Trophoblast cell (in vitro differentiated cells and primary cell): ENCODE measurements at regions not wholly inside any gene's neighbourhood (a gene's known extent, or its start where the extent isn't known, plus 50 kb on each side); places are given as distances from the start of the nearest gene placed in this dataset.

Source experiments
- DNase-seq, 2 donors: peaks; one replicate each; pipeline ENCODE4 v3.0.0-alpha.2; 2016
- H2AFZ ChIP-seq: 2 replicates; pipeline ENCODE4 v1.6.1; 2013; ENCODE audit warnings: low read length, moderate library complexity, mild to moderate bottlenecking; ENCODE audit not compliant: insufficient read depth, poor library complexity
- H2AK5ac ChIP-seq: 2 replicates; pipeline ENCODE4 v1.6.1; 2013; ENCODE audit warnings: mild to moderate bottlenecking, low read length
- H2BK120ac ChIP-seq: 2 replicates; pipeline ENCODE4 v1.6.1; 2013; ENCODE audit warnings: low read length, mild to moderate bottlenecking, moderate library complexity; ENCODE audit not compliant: insufficient read depth, poor library complexity
- H2BK12ac ChIP-seq: 2 replicates; pipeline ENCODE4 v1.6.1; 2013; ENCODE audit warnings: mild to moderate bottlenecking, low read length, moderate library complexity
- H2BK5ac ChIP-seq: 2 replicates; pipeline ENCODE4 v1.6.1; 2013; ENCODE audit warnings: low read length, low read depth, moderate library complexity, mild to moderate bottlenecking; ENCODE audit not compliant: poor library complexity
- H3K14ac ChIP-seq: 2 replicates; pipeline ENCODE4 v1.6.1; 2013; ENCODE audit warnings: mild to moderate bottlenecking, low read length
- H3K18ac ChIP-seq: 2 replicates; pipeline ENCODE4 v1.6.1; 2013; ENCODE audit warnings: mild to moderate bottlenecking, low read length
- H3K23ac ChIP-seq: 2 replicates; pipeline ENCODE4 v1.6.1; 2013; ENCODE audit warnings: low read length
- H3K27ac ChIP-seq: 2 replicates; pipeline ENCODE4 v1.5.1; 2013; ENCODE audit warnings: low read depth, mild to moderate bottlenecking, inconsistent platforms, low read length, moderate library complexity
- H3K27me3 ChIP-seq: 2 replicates; pipeline ENCODE4 v1.6.1; 2013; ENCODE audit warnings: inconsistent platforms, mild to moderate bottlenecking, low read length, moderate library complexity; ENCODE audit not compliant: insufficient read depth
- H3K36me3 ChIP-seq, 2 experiments: 1 replicate in 1 of 2; 2 replicates in 1 of 2; pipeline ENCODE4 v1.6.1; 2013; ENCODE audit warnings: low read length in 2 of 2, mild to moderate bottlenecking in 2 of 2, moderate library complexity in 1 of 2; ENCODE audit not compliant: insufficient read depth in 2 of 2, control insufficient read depth in 1 of 2
- H3K4ac ChIP-seq: 2 replicates; pipeline ENCODE4 v1.6.1; 2013; ENCODE audit warnings: low read depth, mild to moderate bottlenecking, low read length, moderate library complexity
- H3K4me1 ChIP-seq, 2 experiments: 1 replicate in 1 of 2; 2 replicates in 1 of 2; pipeline ENCODE4 v1.6.1; 2013; ENCODE audit warnings: low read length in 2 of 2, mild to moderate bottlenecking in 2 of 2, moderate library complexity in 1 of 2; ENCODE audit not compliant: insufficient read depth in 2 of 2, control insufficient read depth in 1 of 2
- H3K4me2 ChIP-seq: 2 replicates; pipeline ENCODE4 v1.6.1; 2013; ENCODE audit warnings: inconsistent platforms, mild to moderate bottlenecking, low read length, moderate library complexity
- H3K4me3 ChIP-seq: 2 replicates; pipeline ENCODE4 v1.5.1; 2013; ENCODE audit warnings: mild to moderate bottlenecking, low read depth, low read length, inconsistent platforms
- H3K79me1 ChIP-seq: one replicate; pipeline ENCODE4 v1.6.1; 2013; ENCODE audit warnings: low read length
- H3K79me2 ChIP-seq: 2 replicates; pipeline ENCODE4 v1.6.1; 2013; ENCODE audit warnings: low read length, mild to moderate bottlenecking; ENCODE audit not compliant: control insufficient read depth, insufficient read depth, poor library complexity
- H3K9ac ChIP-seq: 2 replicates; pipeline ENCODE4 v1.6.1; 2013; ENCODE audit warnings: mild to moderate bottlenecking, low read length
- H3K9me3 ChIP-seq: 2 replicates; pipeline ENCODE4 v1.6.1; 2013; ENCODE audit warnings: low read depth, mild to moderate bottlenecking, control low read depth, inconsistent platforms, low read length; ENCODE audit not compliant: insufficient read depth
- H4K12ac ChIP-seq: 2 replicates; pipeline ENCODE4 v1.6.1; 2013; ENCODE audit warnings: low read depth, mild to moderate bottlenecking, low read length, moderate library complexity
- H4K8ac ChIP-seq: 2 replicates; pipeline ENCODE4 v1.6.1; 2013; ENCODE audit warnings: low read depth, mild to moderate bottlenecking, low read length, moderate library complexity
- H4K91ac ChIP-seq: one replicate; pipeline ENCODE4 v1.6.1; 2013; ENCODE audit warnings: low read depth, mild to moderate bottlenecking, low read length, moderate library complexity
- WGBS: extraction: QIAGEN DNeasy Blood & Tissue Kit; methylation state at CpG from one replicate; pipeline ENCODE4 v1.1.7; 2013; ENCODE audit warnings: missing lambda C conversion rate; ENCODE audit not compliant: insufficient read length, insufficient coverage; ENCODE audit errors: extremely low coverage; 5-methylcytosine and 5-hydroxymethylcytosine counted together

DNA sequence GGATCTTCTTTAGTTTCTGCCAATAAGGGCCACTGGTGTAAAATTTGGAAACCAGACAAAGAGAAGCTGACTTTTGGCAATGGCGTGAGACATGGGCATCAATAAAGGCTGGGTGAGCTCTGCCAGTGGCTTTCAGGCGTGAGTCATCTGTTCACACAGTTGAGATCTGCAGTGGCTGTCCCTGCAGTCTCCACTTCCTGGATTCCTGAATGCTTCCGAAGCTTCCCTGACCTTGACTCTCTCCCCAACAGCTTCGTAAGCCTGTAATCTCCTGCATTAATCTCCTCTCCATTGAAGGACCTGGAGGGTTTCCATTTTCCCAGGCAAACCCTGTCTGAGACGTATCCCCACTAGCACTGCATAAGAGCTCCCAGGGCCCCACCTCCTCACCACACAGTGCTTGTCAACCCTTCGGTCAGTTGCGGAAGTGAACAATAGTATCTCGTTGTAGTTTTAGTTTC, 574.7 kb downstream of the TBC1D22A start:
- H2BK5ac ChIP-seq = no peak overlapping the region
- no peak overlapping the region for H3K4me3 ChIP-seq
- WGBS = no CpG with 5 or more reads among the region's 8 CpGs
- no peak overlapping the region for H2AFZ ChIP-seq
- no peak overlapping the region for H2AK5ac ChIP-seq
- H3K79me1 ChIP-seq = no peaks in the 10 kb centered on the region
- H3K4me1 ChIP-seq = no peaks in the 10 kb centered on the region
- no peaks in the 10 kb centered on the region for H3K36me3 ChIP-seq
- no peak overlapping the region for H3K4me2 ChIP-seq
- DNase-seq = no peak
- H3K27me3 ChIP-seq = no peaks in the 10 kb centered on the region
- no peak overlapping the region for H3K23ac ChIP-seq
- no peak overlapping the region for H4K12ac ChIP-seq
- H2BK12ac ChIP-seq = no peak overlapping the region
- H2BK120ac ChIP-seq = no peak overlapping the region
- H3K14ac ChIP-seq = no peak overlapping the region
- no peak overlapping the region for H3K4ac ChIP-seq
- H3K18ac ChIP-seq = no peak overlapping the region
- no peak overlapping the region for H4K91ac ChIP-seq
- H3K79me2 ChIP-seq = no peaks in the 10 kb centered on the region
- no peak overlapping the region for H4K8ac ChIP-seq
- H3K27ac ChIP-seq = no peak overlapping the region
- H3K9ac ChIP-seq = no peak overlapping the region
- peaks cover 43% of the 10 kb centered on the region for H3K9me3 ChIP-seq

DNA sequence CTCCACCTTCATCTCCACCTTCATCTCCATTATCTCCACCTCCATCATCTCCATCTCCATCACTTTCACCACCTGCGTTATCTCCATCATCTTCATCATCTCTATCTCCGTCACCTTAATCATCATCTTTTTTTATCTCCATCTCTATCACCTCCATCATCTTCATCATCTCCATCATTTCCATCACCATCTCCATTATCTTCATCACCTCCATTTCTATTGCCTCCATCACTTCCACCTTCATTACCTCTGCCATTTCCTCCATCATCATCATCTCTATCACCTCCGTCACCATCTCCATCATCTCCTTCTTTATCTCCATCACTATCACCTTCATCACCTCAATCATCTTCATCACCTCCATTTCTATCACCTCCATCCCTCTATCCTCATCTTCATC, 573.5 kb downstream of the TBC1D22A start:
- H3K14ac ChIP-seq = no peak overlapping the region
- no peak overlapping the region for H3K18ac ChIP-seq
- no peak overlapping the region for H3K9ac ChIP-seq
- no peak overlapping the region for H2AFZ ChIP-seq
- over 99% methylated on average over 3 of the region's 3 CpGs for WGBS
- no peak overlapping the region for H4K91ac ChIP-seq
- no peak overlapping the region for H3K4ac ChIP-seq
- no peaks in the 10 kb centered on the region for H3K27me3 ChIP-seq
- H3K23ac ChIP-seq = no peak overlapping the region
- no peak overlapping the region for H3K27ac ChIP-seq
- no peak overlapping the region for H4K8ac ChIP-seq
- no peak overlapping the region for H2BK5ac ChIP-seq
- no peaks in the 10 kb centered on the region for H3K79me1 ChIP-seq
- no peak overlapping the region for H2AK5ac ChIP-seq
- no peaks in the 10 kb centered on the region for H3K36me3 ChIP-seq
- no peak overlapping the region for H3K4me2 ChIP-seq
- peaks cover 43% of the 10 kb centered on the region for H3K9me3 ChIP-seq
- no peaks in the 10 kb centered on the region for H3K4me1 ChIP-seq
- H4K12ac ChIP-seq = no peak overlapping the region
- H2BK120ac ChIP-seq = no peak overlapping the region
- H2BK12ac ChIP-seq = no peak overlapping the region
- DNase-seq = no peak
- H3K79me2 ChIP-seq = no peaks in the 10 kb centered on the region
- H3K4me3 ChIP-seq = no peak overlapping the region

DNA sequence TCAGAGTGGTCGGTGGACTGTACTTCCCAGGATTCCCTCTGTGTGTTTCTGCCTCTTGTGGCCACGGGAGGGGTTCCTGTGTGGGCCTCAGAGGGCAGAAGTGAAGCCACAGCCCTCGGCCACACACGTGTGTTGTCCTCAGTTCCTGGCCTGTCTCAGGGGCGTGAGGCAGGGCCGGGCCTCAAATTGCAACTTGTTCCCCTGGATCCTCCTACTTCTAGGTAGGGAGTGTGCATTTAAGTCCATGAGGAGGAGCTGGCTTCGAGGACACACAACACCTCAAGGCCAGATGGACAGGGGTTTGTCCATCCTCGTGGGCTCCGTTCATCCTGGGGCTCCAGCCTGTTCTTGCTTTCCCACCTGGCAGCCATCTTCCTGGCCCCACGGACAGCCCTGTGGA, 573.0 kb downstream of the TBC1D22A start:
- peaks cover 45% of the 10 kb centered on the region for H3K9me3 ChIP-seq
- H3K4me3 ChIP-seq = peak overlapping the region; percentile 51
- H3K4me2 ChIP-seq = no peak overlapping the region
- no peak overlapping the region for H2BK5ac ChIP-seq
- H2AK5ac ChIP-seq = no peak overlapping the region
- no peak overlapping the region for H2AFZ ChIP-seq
- no peak overlapping the region for H4K91ac ChIP-seq
- no peaks in the 10 kb centered on the region for H3K4me1 ChIP-seq
- no peak overlapping the region for H3K27ac ChIP-seq
- no peak overlapping the region for H2BK120ac ChIP-seq
- H3K79me2 ChIP-seq = no peaks in the 10 kb centered on the region
- H3K4ac ChIP-seq = no peak overlapping the region
- no peak for DNase-seq
- no CpG with 5 or more reads among the region's 10 CpGs for WGBS
- no peaks in the 10 kb centered on the region for H3K36me3 ChIP-seq
- no peak overlapping the region for H4K8ac ChIP-seq
- H2BK12ac ChIP-seq = no peak overlapping the region
- H3K27me3 ChIP-seq = no peaks in the 10 kb centered on the region
- H3K79me1 ChIP-seq = no peaks in the 10 kb centered on the region
- no peak overlapping the region for H3K14ac ChIP-seq
- H4K12ac ChIP-seq = no peak overlapping the region
- H3K18ac ChIP-seq = no peak overlapping the region
- H3K23ac ChIP-seq = no peak overlapping the region
- no peak overlapping the region for H3K9ac ChIP-seq

- Histone ChIP-seq H3K4ac (no peak overlapping the region), H3K9me3 (peaks cover 51% of the 10 kb centered on the region), H3K18ac (no peak overlapping the region), H4K12ac (no peak overlapping the region), H3K4me3 (no peak overlapping the region), H2BK12ac (no peak overlapping the region), H3K79me2 (no peaks in the 10 kb centered on the region), H3K4me2 (no peak overlapping the region), H3K23ac (no peak overlapping the region), H4K91ac (no peak overlapping the region), H2BK5ac (no peak overlapping the region), H4K8ac (no peak overlapping the region), H3K4me1 (no peaks in the 10 kb centered on the region), H2AK5ac (no peak overlapping the region), H3K79me1 (no peaks in the 10 kb centered on the region), H3K36me3 (no peaks in the 10 kb centered on the region), H3K27ac (no peak overlapping the region), H3K27me3 (no peaks in the 10 kb centered on the region), H3K14ac (no peak overlapping the region), H2BK120ac (no peak overlapping the region), H2AFZ (no peak overlapping the region), H3K9ac (no peak overlapping the region)
- no peak for DNase-seq
- WGBS = no CpG with 5 or more reads among the region's 7 CpGs
These were observed 572.2 kb downstream of the TBC1D22A start for GRCh38 chr22:47334601-47335000.
